A549 (cell line): ENCODE measurements at regions not wholly inside any gene's neighbourhood (a gene's known extent, or its start where the extent isn't known, plus 50 kb on each side); places are given as distances from the start of the nearest gene placed in this dataset.

ENCODE experiments used
- ATAC-seq, 2 experiments: fragments of 200-7000 bp in 1 of 2; fragments of >200 bp in 1 of 2; cut with Nextera tagmentation in 1 of 2; cut with Tn5 transposase in 1 of 2; 3 replicates each; pipeline versions ENCODE4 v1.8.0 to v1.9.1; 2018 to 2020; ENCODE audit warnings: mild to moderate bottlenecking in 1 of 2, moderate library complexity in 1 of 2
- CTCF ChIA-PET: fragments of 300-600 bp; sonication (Branson Sonifier 250); formaldehyde crosslinking; extraction: SDS; loops from one replicate; lab custom pipeline; 2021; ENCODE audit warnings: antibody characterized with exemption, inconsistent platforms; lab: Yijun Ruan, JAX
- POLR2A ChIA-PET: fragments of 350-600 bp; formaldehyde crosslinking; extraction: SDS; loops from one replicate; lab custom pipeline; 2021; ENCODE audit warnings: antibody characterized with exemption, inconsistent platforms; lab: Yijun Ruan, JAX
- DNase-seq, 2 experiments: peaks; one replicate each; pipeline versions ENCODE4 v3.0.0 to v3.0.0-alpha.2; 2011 to 2016; ENCODE audit warnings: low read depth in 1 of 2, low spot score in 1 of 2
- FAIRE-seq: peaks from 2 replicates; lab custom pipeline; 2011; peaks lifted over from hg19 to GRCh38; lab: Jason Lieb, UNC
- H3K27ac ChIP-seq, 2 experiments: fragments of >200 bp; sonication (Bioruptor Twin); formaldehyde crosslinking; 3 replicates each; pipeline ENCODE4 v1.5.1; 2016 to 2017
- H3K4me1 ChIP-seq: fragments of >200 bp; sonication (Bioruptor Twin); formaldehyde crosslinking; 3 replicates; pipeline ENCODE4 v1.6.1; 2016
- H3K4me2 ChIP-seq: fragments of >200 bp; sonication (Bioruptor Twin); formaldehyde crosslinking; 3 replicates; pipeline ENCODE4 v1.6.1; 2016
- H3K4me3 ChIP-seq: fragments of >200 bp; sonication (Bioruptor Twin); formaldehyde crosslinking; 3 replicates; pipeline ENCODE4 v1.5.1; 2016
- H3K9me3 ChIP-seq: fragments of >200 bp; sonication (Bioruptor Twin); formaldehyde crosslinking; 3 replicates; pipeline ENCODE4 v1.6.1; 2016
- BHLHE40 ChIP-seq: IDR thresholded peaks from 2 replicates; pipeline ENCODE4 v1.6.1; 2012; ENCODE audit warnings: low read depth, low read length, inconsistent platforms
- CHD4 ChIP-seq: fragments of 200-600 bp; sonication (generic); IDR thresholded peaks from 2 replicates; pipeline ENCODE4 v1.6.1; 2016; ENCODE audit warnings: antibody characterized with exemption, mild to moderate bottlenecking, borderline replicate concordance
- EHMT2 ChIP-seq: fragments of 200-600 bp; sonication (generic); IDR thresholded peaks from 2 replicates; pipeline ENCODE4 v1.6.1; 2016; ENCODE audit warnings: antibody characterized with exemption, low read depth, mild to moderate bottlenecking, moderate library complexity
- ELK1 ChIP-seq: fragments of 150-350 bp; IDR thresholded peaks from 2 replicates; pipeline ENCODE4 v1.6.1; 2014; ENCODE audit warnings: low read depth, mild to moderate bottlenecking, low read length
- EP300 ChIP-seq, 2 experiments: fragments of >200 bp; sonication (Bioruptor Twin); formaldehyde crosslinking; IDR thresholded peaks; 2 replicates in 1 of 2; 3 replicates in 1 of 2; pipeline ENCODE4 v1.6.1; 2016 to 2017
- HOXB5 ChIP-seq: fragments of 250-450 bp; sonication (Bioruptor Pico); IDR thresholded peaks from 2 replicates; pipeline ENCODE4 v1.5.0; 2020; ENCODE audit warnings: mild to moderate bottlenecking, moderate library complexity
- JUNB ChIP-seq: fragments of >200 bp; sonication (Bioruptor Twin); formaldehyde crosslinking; IDR thresholded peaks from 2 replicates; pipeline ENCODE4 v1.6.1; 2016
- MAX ChIP-seq: IDR thresholded peaks from 2 replicates; pipeline ENCODE4 v1.6.1; 2012
- NR3C1 ChIP-seq: fragments of >200 bp; sonication (Bioruptor Twin); formaldehyde crosslinking; IDR thresholded peaks from 3 replicates; pipeline ENCODE4 v1.6.1; 2017
- POLR2AphosphoS2 ChIP-seq: conservative IDR thresholded peaks from 2 replicates; pipeline ENCODE4 v1.6.1; 2012; ENCODE audit warnings: low read length, improper control_type of control experiment, inconsistent platforms
- RAD21 ChIP-seq, 2 experiments: fragments of >200 bp in 1 of 2; sonication (Bioruptor Twin) in 1 of 2; formaldehyde crosslinking in 1 of 2; IDR thresholded peaks in 1 of 2; conservative IDR thresholded peaks in 1 of 2; 2 replicates in 1 of 2; 3 replicates in 1 of 2; pipeline ENCODE4 v1.6.1; 2012 to 2018; ENCODE audit warnings: inconsistent platforms in 1 of 2
- RARB ChIP-seq: fragments of 250-450 bp; sonication (Bioruptor Pico); IDR thresholded peaks from 2 replicates; pipeline ENCODE4 v1.8.0; 2021; ENCODE audit warnings: mild to moderate bottlenecking, moderate library complexity
- REST ChIP-seq: fragments of 200-600 bp; sonication (generic); IDR thresholded peaks from 2 replicates; pipeline ENCODE4 v1.6.1; 2016; ENCODE audit warnings: antibody characterized with exemption, mild to moderate bottlenecking, moderate library complexity
- SREBF2 ChIP-seq: fragments of 450-650 bp; IDR thresholded peaks from 2 replicates; pipeline ENCODE4 v1.6.1; 2014; ENCODE audit warnings: mild to moderate bottlenecking, moderate library complexity
- TP53 ChIP-seq: fragments of 250-450 bp; sonication (Bioruptor Pico); IDR thresholded peaks from 2 replicates; pipeline ENCODE4 v1.5.0; 2021; ENCODE audit warnings: mild to moderate bottlenecking, moderate library complexity
- USF2 ChIP-seq: fragments of 450-650 bp; IDR thresholded peaks from 2 replicates; pipeline ENCODE4 v1.6.1; 2014; ENCODE audit warnings: antibody characterized with exemption
- ZSCAN20 ChIP-seq: fragments of 250-450 bp; sonication (Bioruptor Pico); IDR thresholded peaks from 2 replicates; pipeline ENCODE4 v1.8.0; 2022; ENCODE audit warnings: mild to moderate bottlenecking, moderate library complexity
- whole genome bisulfite sequencing: methylation state at CpG from one replicate; pipeline ENCODE4 v1.1.6; 2017; ENCODE audit errors: missing lambda C conversion rate; 5-methylcytosine and 5-hydroxymethylcytosine counted together

- DNase-seq (no peak), ATAC-seq (no peak), FAIRE-seq (no peak)
- Histone ChIP-seq H3K4me1 (no peaks in the 10 kb centered on the region), H3K4me3 (no peak overlapping the region), H3K9me3 (no peaks in the 10 kb centered on the region)
- ChIA-PET CTCF (interaction anchor here (1.3 kb wide), 1 partner anchor 9 kb away, joined by 3 read pairs; no protein-coding TSS in a partner anchor), POLR2A (no interaction called here)
- TF ChIP-seq MAX (no peak), ELK1 (no peak), BHLHE40 (no peak), REST (no peak), TP53 (CRISPR knock-in tag) (no peak), HOXB5 (no peak), RARB (no peak), POLR2AphosphoS2 (no peak), USF2 (no peak)
- TF ChIP-seq, all 56 proteins: peak for 0
- WGBS, result 10% methylated on average over 3 of the region's 3 CpGs
- Histone ChIP-seq H3K27ac (no peak overlapping the region), H3K4me2 (no peak overlapping the region)
Measured at GRCh38 chr2:167822690-167823465, 424.5 kb downstream of the STK39 start.

GRCh38 chr2:167820488-167820887 lies 426.9 kb downstream of the STK39 start:
- no peaks in the 10 kb centered on the region for H3K4me1 ChIP-seq
- ATAC-seq, result no peak
- 53% methylated on average over 4 of the region's 4 CpGs for WGBS
- POLR2A ChIA-PET, result no interaction called here
- H3K4me3 ChIP-seq, result no peak overlapping the region
- CTCF ChIA-PET, result interaction anchor here (0.7 kb wide), 1 partner anchor 299 kb away, joined by 3 read pairs; no protein-coding TSS in a partner anchor
- H3K9me3 ChIP-seq, result no peaks in the 10 kb centered on the region
- TF ChIP-seq POLR2AphosphoS2, result no peak
- TF ChIP-seq SREBF2, result no peak
- TF ChIP-seq JUNB, result no peak
- no peak for TF ChIP-seq ZSCAN20 (CRISPR knock-in tag)
- no peak for TF ChIP-seq NR3C1
- TF ChIP-seq RAD21 (conservative IDR thresholded peaks at IDR 0.05 in 1 of 2, IDR thresholded peaks at IDR 0.05 in 1 of 2), result no peak
- TF ChIP-seq EHMT2, result no peak
- H3K4me2 ChIP-seq, result no peak overlapping the region
- no peak overlapping the region for H3K27ac ChIP-seq
- no peak for DNase-seq
- no peak for FAIRE-seq

GRCh38 chr2:167818521-167818920 lies 428.9 kb downstream of the STK39 start:
- no peak overlapping the region for H3K4me3 ChIP-seq
- H3K4me1 ChIP-seq, result no peaks in the 10 kb centered on the region
- DNase-seq (no peak), FAIRE-seq (no peak), ATAC-seq (no peak)
- ChIA-PET CTCF (no interaction called here), POLR2A (no interaction called here)
- WGBS, result 25% methylated on average over 11 of the region's 11 CpGs
- no peak overlapping the region for H3K27ac ChIP-seq
- no peak overlapping the region for H3K4me2 ChIP-seq
- no peak for TF ChIP-seq RARB
- no peak for TF ChIP-seq CHD4
- TF ChIP-seq EP300 (IDR thresholded peaks at IDR 0.05), result no peak
- no peaks in the 10 kb centered on the region for H3K9me3 ChIP-seq
